Caco-2 (cell line): ENCODE measurements at regions not wholly inside any gene's neighbourhood (a gene's known extent, or its start where the extent isn't known, plus 50 kb on each side); places are given as distances from the start of the nearest gene placed in this dataset.

Source experiments
- BruUV-seq: library from RNA; stranded (reverse); fragments of 400-500 nt; replicated peaks from 2 replicates; lab custom pipeline; 2021; lab: Mats Ljungman, UMichigan
- CTCF ChIA-PET: fragments of 300-600 bp; sonication (Branson Sonifier 250); formaldehyde crosslinking; loops from one replicate; lab custom pipeline; 2022; ENCODE audit warnings: antibody characterized with exemption; lab: Charles Lee
- POLR2A ChIA-PET: fragments of 300-600 bp; sonication (Branson Sonifier 250); formaldehyde crosslinking; loops from one replicate; lab custom pipeline; 2022; ENCODE audit warnings: antibody characterized with exemption; lab: Charles Lee
- DNase-seq, 2 experiments: peaks; one replicate each; pipeline versions ENCODE4 v3.0.0 to v3.0.0-alpha.2; 2020 to 2022
- H3K27me3 ChIP-seq: replicated peaks from 2 replicates; pipeline ENCODE4 v1.6.0; 2011; ENCODE audit warnings: low read length; ENCODE audit not compliant: control insufficient read depth, insufficient read depth
- H3K36me3 ChIP-seq: 2 replicates; pipeline ENCODE4 v1.5.1; 2011; ENCODE audit warnings: low read length; ENCODE audit not compliant: control insufficient read depth, insufficient read depth
- H3K4me1 ChIP-seq: fragments of 250-450 bp; sonication (Bioruptor Pico); 2 replicates; pipeline ENCODE4 v1.5.1; 2020; ENCODE audit warnings: mild to moderate bottlenecking
- H3K4me3 ChIP-seq: 2 replicates; pipeline ENCODE4 v1.5.1; 2011; ENCODE audit warnings: low read depth, mild to moderate bottlenecking, control low read depth, low read length
- H3K9me3 ChIP-seq: fragments of 250-450 bp; sonication (Bioruptor Pico); 2 replicates; pipeline ENCODE4 v1.5.1; 2020; ENCODE audit warnings: mild to moderate bottlenecking, moderate library complexity
- H3K27ac Mint-ChIP-seq: one replicate; pipeline ENCODE4 v1.8.0; 2022; ENCODE audit warnings: mixed read lengths; ENCODE audit not compliant: unreplicated experiment
- H3K27me3 Mint-ChIP-seq: one replicate; pipeline ENCODE4 v1.8.0; 2022; ENCODE audit warnings: mixed read lengths; ENCODE audit not compliant: insufficient read depth, unreplicated experiment
- H3K36me3 Mint-ChIP-seq: one replicate; pipeline ENCODE4 v1.8.0; 2022; ENCODE audit warnings: mild to moderate bottlenecking, mixed read lengths; ENCODE audit not compliant: insufficient read depth, unreplicated experiment
- H3K4me1 Mint-ChIP-seq: one replicate; pipeline ENCODE4 v1.8.0; 2022; ENCODE audit warnings: low read depth, mixed read lengths; ENCODE audit not compliant: unreplicated experiment
- H3K4me3 Mint-ChIP-seq: one replicate; pipeline ENCODE4 v1.8.0; 2022; ENCODE audit warnings: mild to moderate bottlenecking, moderate library complexity, mixed read lengths; ENCODE audit not compliant: unreplicated experiment
- H3K9me3 Mint-ChIP-seq: one replicate; pipeline ENCODE4 v1.8.0; 2022; ENCODE audit warnings: mixed read lengths; ENCODE audit not compliant: unreplicated experiment
- intact Hi-C: fragments of 100-400 bp; cut with micrococcal nuclease; formaldehyde crosslinking; loops from one replicate; pipeline ENCODE4 v1.10.0; 2022; ENCODE audit not compliant: unreplicated experiment
- TF ChIP-seq, protein P1 (sequence below), 2 experiments: fragments of 200-600 bp in 1 of 2; IDR thresholded peaks; 1 replicate in 1 of 2; 2 replicates in 1 of 2; pipeline versions ENCODE4 v1.5.1 to v1.8.0; 2011 to 2022; ENCODE audit warnings: antibody characterized with exemption in 1 of 2, control low read depth in 1 of 2, inconsistent platforms in 1 of 2, low read depth in 1 of 2, low read length in 1 of 2, mild to moderate bottlenecking in 1 of 2, moderate library complexity in 1 of 2; ENCODE audit not compliant: insufficient read depth in 1 of 2, severe bottlenecking in 1 of 2, unreplicated experiment in 1 of 2

DNA sequence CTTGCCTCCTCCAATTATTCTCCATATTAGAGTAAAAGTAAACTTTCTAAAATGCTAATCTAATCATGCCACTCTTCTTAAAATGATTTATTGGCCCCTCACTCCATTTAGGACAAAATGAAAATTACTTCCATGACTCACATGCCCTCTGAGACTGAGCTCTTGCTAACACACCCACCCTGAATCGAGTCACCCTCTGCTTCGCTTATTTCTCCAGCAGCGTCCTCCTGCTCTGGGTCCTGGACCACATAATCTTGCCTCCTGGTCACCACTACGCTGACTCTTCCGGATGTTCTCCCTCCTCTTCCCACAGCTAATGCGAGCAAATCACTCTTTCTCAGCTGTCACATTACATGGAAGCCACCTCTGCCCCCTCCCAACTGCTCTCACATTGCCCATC is 384.0 kb upstream of the FZD8 start:
- no peaks in the 10 kb centered on the region for H3K36me3 ChIP-seq
- Mint-ChIP-seq H3K27ac (no peak overlapping the region), H3K4me3 (no peak overlapping the region), H3K27me3 (peaks cover 6% of the 10 kb centered on the region), H3K9me3 (no peaks in the 10 kb centered on the region), H3K4me1 (no peaks in the 10 kb centered on the region), H3K36me3 (no peaks in the 10 kb centered on the region)
- ChIA-PET CTCF (no interaction called here), POLR2A (no interaction called here)
- no peaks in the 10 kb centered on the region for H3K9me3 ChIP-seq
- no TSS peak for BruUV-seq
- intact Hi-C loops = no loop called here
- TF ChIP-seq, protein P1, sequence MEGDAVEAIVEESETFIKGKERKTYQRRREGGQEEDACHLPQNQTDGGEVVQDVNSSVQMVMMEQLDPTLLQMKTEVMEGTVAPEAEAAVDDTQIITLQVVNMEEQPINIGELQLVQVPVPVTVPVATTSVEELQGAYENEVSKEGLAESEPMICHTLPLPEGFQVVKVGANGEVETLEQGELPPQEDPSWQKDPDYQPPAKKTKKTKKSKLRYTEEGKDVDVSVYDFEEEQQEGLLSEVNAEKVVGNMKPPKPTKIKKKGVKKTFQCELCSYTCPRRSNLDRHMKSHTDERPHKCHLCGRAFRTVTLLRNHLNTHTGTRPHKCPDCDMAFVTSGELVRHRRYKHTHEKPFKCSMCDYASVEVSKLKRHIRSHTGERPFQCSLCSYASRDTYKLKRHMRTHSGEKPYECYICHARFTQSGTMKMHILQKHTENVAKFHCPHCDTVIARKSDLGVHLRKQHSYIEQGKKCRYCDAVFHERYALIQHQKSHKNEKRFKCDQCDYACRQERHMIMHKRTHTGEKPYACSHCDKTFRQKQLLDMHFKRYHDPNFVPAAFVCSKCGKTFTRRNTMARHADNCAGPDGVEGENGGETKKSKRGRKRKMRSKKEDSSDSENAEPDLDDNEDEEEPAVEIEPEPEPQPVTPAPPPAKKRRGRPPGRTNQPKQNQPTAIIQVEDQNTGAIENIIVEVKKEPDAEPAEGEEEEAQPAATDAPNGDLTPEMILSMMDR (IDR thresholded peaks at IDR 0.05; ENCODE audit: insufficient read depth in 1 of 2, low read depth in 1 of 2, low read length in 1 of 2, severe bottlenecking in 1 of 2, unreplicated experiment in 1 of 2) = no peak
- H3K4me1 ChIP-seq = no peaks in the 10 kb centered on the region
- H3K4me3 ChIP-seq = no peak overlapping the region
- no peak for DNase-seq
- no peaks in the 10 kb centered on the region for H3K27me3 ChIP-seq

DNA sequence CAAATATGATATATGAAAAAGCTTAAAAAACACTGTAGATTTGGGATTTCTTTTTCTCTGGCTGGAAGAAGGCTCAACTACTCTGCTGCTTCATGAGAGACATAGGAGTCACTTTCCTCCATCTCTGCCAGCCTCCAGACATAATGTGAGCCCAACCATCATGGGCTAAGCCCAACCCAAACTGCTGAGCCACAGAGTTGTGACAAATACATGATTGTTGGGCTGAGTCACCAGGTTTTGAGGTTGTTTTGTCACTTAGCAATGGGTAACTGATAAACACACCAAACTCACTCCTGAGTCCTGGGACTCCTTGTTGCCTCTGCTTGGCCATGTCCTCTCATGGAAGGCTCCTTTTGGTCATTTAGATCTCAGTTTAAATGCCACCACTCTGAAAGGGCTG is 381.8 kb upstream of the FZD8 start:
- peaks cover 6% of the 10 kb centered on the region for H3K27me3 Mint-ChIP-seq
- H3K4me3 ChIP-seq = no peak overlapping the region
- H3K9me3 ChIP-seq = no peaks in the 10 kb centered on the region
- no peaks in the 10 kb centered on the region for H3K36me3 Mint-ChIP-seq
- intact Hi-C loops = no loop called here
- CTCF ChIA-PET = no interaction called here
- POLR2A ChIA-PET = no interaction called here
- no peaks in the 10 kb centered on the region for H3K4me1 Mint-ChIP-seq
- no peak overlapping the region for H3K4me3 Mint-ChIP-seq
- BruUV-seq = no TSS peak
- no peaks in the 10 kb centered on the region for H3K9me3 Mint-ChIP-seq
- H3K36me3 ChIP-seq = no peaks in the 10 kb centered on the region
- no peaks in the 10 kb centered on the region for H3K27me3 ChIP-seq
- no peak overlapping the region for H3K27ac Mint-ChIP-seq
- DNase-seq = no peak
- TF ChIP-seq, protein P1 (IDR thresholded peaks at IDR 0.05; ENCODE audit: insufficient read depth in 1 of 2, low read depth in 1 of 2, low read length in 1 of 2, severe bottlenecking in 1 of 2, unreplicated experiment in 1 of 2) = no peak
- no peaks in the 10 kb centered on the region for H3K4me1 ChIP-seq

DNA sequence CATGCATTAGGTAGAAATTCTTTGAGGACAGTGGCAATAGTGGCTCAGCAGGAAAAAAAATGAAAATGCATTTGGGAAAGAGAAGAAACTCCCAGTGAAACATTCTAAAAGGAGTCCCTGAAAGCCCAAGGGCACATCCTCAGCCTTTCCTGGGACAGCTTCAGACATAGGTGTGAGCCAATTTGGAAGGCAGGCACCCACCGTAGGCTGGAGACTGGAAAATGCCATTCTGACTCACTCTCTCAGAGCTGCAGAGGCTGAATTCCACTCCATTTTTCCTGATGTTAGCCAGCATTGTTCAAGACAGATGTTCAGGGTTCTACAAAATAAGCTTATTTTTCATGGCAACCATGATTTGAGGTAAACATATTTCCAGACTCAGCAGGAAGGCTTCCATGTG is 379.0 kb upstream of the FZD8 start:
- peaks cover 4% of the 10 kb centered on the region for H3K27me3 Mint-ChIP-seq
- POLR2A ChIA-PET = no interaction called here
- no peaks in the 10 kb centered on the region for H3K9me3 ChIP-seq
- no peak for DNase-seq
- H3K4me1 ChIP-seq = no peaks in the 10 kb centered on the region
- no peaks in the 10 kb centered on the region for H3K36me3 Mint-ChIP-seq
- H3K9me3 Mint-ChIP-seq = no peaks in the 10 kb centered on the region
- H3K4me3 ChIP-seq = no peak overlapping the region
- CTCF ChIA-PET = no interaction called here
- H3K4me3 Mint-ChIP-seq = no peak overlapping the region
- TF ChIP-seq, protein P1 (IDR thresholded peaks at IDR 0.05; ENCODE audit: insufficient read depth in 1 of 2, low read depth in 1 of 2, low read length in 1 of 2, severe bottlenecking in 1 of 2, unreplicated experiment in 1 of 2) = no peak
- H3K36me3 ChIP-seq = no peaks in the 10 kb centered on the region
- H3K27me3 ChIP-seq = no peaks in the 10 kb centered on the region
- no peak overlapping the region for H3K27ac Mint-ChIP-seq
- intact Hi-C loops = no loop called here
- no TSS peak for BruUV-seq
- H3K4me1 Mint-ChIP-seq = peaks cover 6% of the 10 kb centered on the region
